ENCODE measurements at regions not wholly inside any gene's neighbourhood (a gene's known extent, or its start where the extent isn't known, plus 50 kb on each side); places are given as distances from the start of the nearest gene placed in this dataset.
"Not testable (repeated sequence)": the region's sequence is repeated elsewhere in the genome, so short reads cannot be mapped to it uniquely, and the experiment has no call there.

- not testable (repeated sequence) for TF ChIP-seq ZNF687 (IDR thresholded peaks at IDR 0.05); ELK1 (IDR thresholded peaks at IDR 0.05; ENCODE audit: low read depth, low read length); CREM (IDR thresholded peaks at IDR 0.05; ENCODE audit: low read depth); POLR2AphosphoS5 (IDR thresholded peaks at IDR 0.05; ENCODE audit: low read length); CBX3 (IDR thresholded peaks at IDR 0.05; ENCODE audit: borderline replicate concordance, low read depth); MAX (IDR thresholded peaks at IDR 0.05; ENCODE audit: low read depth, low read length); STAT1 (conservative IDR thresholded peaks at IDR 0.05); POLR2A (IDR thresholded peaks at IDR 0.05; ENCODE audit: low read depth, low read length); CTCF (IDR thresholded peaks at IDR 0.05 in 2 of 3, conservative IDR thresholded peaks at IDR 0.05 in 1 of 3; ENCODE audit: control insufficient read depth in 2 of 3, extremely low read depth in 1 of 3, insufficient read depth in 1 of 3, low read depth in 3 of 3, low read length in 3 of 3); REST (IDR thresholded peaks at IDR 0.05; ENCODE audit: low read depth, low read length); ZNF217 (IDR thresholded peaks at IDR 0.05); NBN (IDR thresholded peaks at IDR 0.05)
Measured at GRCh38 chr4:45207241-45207863, 481.0 kb upstream of the GNPDA2 start.

Measured in GM12878 (cell line).